ENCODE measurements at regions not wholly inside any gene's neighbourhood (a gene's known extent, or its start where the extent isn't known, plus 50 kb on each side); places are given as distances from the start of the nearest gene placed in this dataset.

DNA sequence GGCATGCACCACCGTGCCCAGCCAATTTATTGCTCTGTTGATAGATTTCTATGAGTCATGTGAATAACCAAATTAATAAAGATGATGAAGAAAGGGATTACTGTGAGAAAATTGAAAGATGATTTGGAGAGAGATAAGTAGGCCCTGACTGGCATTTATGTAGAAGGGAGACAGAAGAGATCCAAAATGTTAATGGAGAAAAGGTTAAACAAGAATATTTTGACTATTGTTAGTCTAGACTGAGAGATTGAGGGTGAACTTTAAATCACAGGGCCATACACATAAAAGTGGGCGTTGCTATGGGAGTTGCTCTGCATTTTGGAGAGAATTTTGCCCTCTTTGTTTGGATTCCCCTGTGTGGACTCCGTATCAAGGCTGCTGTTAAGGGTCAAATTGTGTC lies 68.9 kb upstream of the SCAF8 start:
- TF ChIP-seq CTCF (IDR thresholded peaks at IDR 0.05), result no peak
- no peak for TF ChIP-seq POLR2A (IDR thresholded peaks at IDR 0.05)
